ENCODE measurements at regions not wholly inside any gene's neighbourhood (a gene's known extent, or its start where the extent isn't known, plus 50 kb on each side); places are given as distances from the start of the nearest gene placed in this dataset.

DNA sequence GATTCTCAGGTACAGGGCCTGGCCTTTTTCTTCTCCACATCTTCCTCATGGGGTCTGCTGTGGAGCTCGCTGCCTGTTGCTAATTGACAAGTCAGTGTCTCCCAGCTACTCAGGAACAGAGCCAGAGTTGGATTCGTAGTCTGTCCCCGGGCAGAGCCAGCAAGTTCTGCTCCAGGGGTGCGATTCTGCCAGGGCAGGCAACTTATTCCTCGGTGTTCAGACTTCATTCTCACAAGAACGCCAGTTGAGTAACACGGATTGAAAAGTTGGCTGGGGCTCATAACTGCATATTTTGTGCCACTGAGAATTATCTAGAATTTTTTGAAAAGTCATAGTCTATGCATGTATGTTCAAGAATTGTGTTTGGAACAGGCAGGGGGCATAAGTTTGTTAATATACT is 336.7 kb upstream of the NPVF start:
- DNase-seq (ENCODE audit: low spot score) = no peak
- intact Hi-C loops (cut with DNase I) = loop anchor here (5.0 kb wide), 3 partner anchors 287 to 1522 kb away; no protein-coding TSS in a partner anchor

- intact Hi-C loops (cut with DNase I) = loop anchor here (5.0 kb wide), 3 partner anchors 286 to 1521 kb away; no protein-coding TSS in a partner anchor
- no peak for DNase-seq (ENCODE audit: low spot score)
Measured at GRCh38 chr7:25565949-25566348, 337.7 kb upstream of the NPVF start.

DNA sequence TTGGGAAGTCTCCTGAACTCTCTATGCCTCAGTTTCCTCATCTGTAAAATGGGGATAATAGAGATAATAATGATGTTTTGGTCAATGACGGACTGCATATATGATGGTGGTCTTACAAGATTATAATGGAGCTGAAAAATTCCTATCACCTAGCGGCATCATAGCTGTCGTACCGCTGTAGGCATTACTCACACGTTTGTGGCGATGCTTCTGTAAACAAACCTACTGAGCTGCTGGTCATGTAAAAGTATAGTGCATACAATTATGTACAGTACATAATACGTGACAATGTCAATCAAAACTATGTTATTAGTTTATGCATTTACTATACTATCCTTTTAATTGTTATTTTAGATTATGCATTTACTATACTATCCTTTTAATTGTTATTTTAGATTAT is 339.1 kb upstream of the NPVF start:
- intact Hi-C loops (cut with DNase I) = loop anchor here (5.0 kb wide), 3 partner anchors 285 to 1520 kb away; no protein-coding TSS in a partner anchor
- DNase-seq (ENCODE audit: low spot score) = no peak

GRCh38 chr7:25569765-25570164 is 341.5 kb upstream of the NPVF start:
- intact Hi-C loops (cut with DNase I) = loop anchor here (5.0 kb wide), 3 partner anchors 283 to 1518 kb away; no protein-coding TSS in a partner anchor
- no peak for DNase-seq (ENCODE audit: low spot score)

DNA sequence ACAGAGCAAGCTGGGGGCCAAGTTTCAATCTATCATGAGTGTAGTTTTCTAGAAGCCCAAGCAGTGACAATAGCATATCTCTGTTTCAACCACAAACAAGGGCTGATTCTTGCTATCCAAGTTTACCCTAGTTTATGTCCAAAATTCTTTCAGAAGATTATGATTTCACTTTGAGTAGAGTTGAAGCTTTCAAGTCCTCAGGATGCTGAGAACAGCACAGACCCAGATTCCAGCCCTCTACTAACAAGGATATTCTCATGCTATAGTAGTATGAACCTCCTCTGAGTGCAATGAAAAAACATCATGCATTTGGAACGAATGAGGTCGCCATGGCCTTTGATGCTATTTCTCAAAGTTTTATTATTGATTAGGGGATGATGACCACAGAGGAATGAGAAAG is 344.1 kb upstream of the NPVF start:
- intact Hi-C loops (cut with DNase I) = no loop called here
- no peak for DNase-seq (ENCODE audit: low spot score)

DNA sequence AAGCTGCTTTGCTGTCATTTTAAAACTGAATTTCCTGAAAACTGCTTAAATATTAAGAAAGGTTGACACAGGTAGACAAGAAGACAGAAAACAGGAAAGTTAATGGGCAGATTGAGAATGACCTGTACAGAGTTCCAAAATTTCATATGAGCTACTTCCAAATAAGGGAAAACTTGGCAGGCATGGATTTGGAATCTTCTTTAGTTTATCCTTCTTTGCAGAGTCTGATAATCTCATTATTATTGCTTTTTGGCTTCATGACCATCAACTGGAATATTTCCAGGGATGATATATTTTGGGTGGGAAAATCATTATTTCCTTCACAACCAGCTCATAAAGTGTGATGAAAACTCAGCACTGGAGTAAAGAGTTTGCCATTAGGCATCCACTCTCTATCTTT is 346.5 kb upstream of the NPVF start:
- intact Hi-C loops (cut with DNase I) = loop anchor here in 1 of 2 donors (5.0 kb wide), 1 partner anchor 188 kb away; no protein-coding TSS in a partner anchor

DNA sequence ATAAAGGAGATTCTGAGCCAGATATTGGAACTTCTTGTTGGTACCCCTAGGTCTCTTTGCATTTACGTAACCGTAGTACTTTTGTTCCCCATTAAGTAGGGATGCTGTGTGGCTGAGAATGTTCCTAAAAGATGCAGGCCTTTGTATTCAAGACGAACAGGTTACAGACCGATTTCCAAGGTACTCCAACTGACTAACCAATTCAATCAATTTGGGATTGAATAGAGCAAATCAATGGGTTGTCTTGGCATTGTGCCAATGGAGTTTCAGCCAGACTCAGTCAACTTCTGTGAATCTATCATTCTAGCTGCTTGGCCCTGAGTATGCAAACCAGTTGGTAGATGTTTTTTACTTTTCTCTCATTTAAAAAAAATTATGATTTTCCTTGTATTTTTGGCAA is 347.3 kb upstream of the NPVF start:
- intact Hi-C loops (cut with DNase I) = loop anchor here in 1 of 2 donors (5.0 kb wide), 1 partner anchor 188 kb away; no protein-coding TSS in a partner anchor
- no peak for DNase-seq (ENCODE audit: low spot score)

More for the DNA sequence above, 346.5 kb upstream of the NPVF start:
- DNase-seq (ENCODE audit: low spot score) = no peak

DNA sequence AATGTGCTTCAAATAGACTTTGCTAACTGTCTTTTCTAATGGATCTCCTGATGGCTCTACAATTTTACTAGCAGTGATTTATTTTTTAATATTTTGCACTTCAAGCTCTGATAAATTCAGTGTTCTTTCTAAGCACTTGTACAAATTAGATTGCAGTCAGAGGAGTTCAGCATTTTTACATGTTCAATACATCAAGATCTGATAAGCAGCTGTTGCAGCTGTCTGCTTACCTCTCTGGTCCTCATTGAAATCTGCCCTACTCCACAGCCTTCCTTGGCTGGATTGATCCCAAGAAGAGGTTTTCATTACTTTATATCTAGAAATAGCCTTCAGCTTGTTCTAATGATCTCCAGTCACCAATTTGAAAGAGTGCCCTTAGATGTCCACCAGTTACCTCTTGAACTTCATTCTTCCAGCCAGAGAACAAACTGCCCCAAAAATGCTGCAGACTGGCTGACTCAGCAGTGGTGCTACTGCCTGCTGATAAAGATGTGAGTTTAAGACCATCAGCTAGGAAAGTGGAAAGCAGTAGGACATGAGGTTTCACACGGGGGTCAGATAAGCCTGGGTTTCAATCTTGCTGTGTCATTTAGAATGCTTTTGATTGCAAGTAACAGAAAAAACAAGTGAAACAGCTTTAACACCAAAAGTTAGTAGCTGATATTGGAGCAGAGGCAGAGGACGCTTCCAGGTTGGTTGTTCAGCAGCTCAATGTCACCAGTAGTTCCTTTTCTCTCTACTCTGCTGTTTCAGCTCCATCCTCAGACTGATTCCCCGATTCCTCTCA is 350.9 kb upstream of the NPVF start:
- intact Hi-C loops (cut with DNase I) = loop anchor here in 1 of 2 donors (5.0 kb wide), 1 partner anchor 192 kb away; no protein-coding TSS in a partner anchor
- no peak for DNase-seq (ENCODE audit: low spot score)

DNA sequence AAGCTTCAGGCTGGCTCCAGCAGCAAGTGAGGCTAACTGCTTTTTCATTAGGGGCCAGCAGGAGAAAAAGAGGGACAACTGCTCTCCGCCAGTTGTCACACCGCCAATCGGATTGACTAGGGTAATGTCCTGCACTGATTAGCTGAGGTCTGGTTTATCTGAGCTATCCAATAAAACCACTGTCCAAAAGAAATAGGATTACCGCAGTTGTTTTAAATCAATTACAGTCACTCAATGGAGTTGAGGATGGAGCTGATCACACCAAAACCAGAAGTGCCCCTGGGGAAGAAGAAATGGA is 351.4 kb upstream of the NPVF start:
- intact Hi-C loops (cut with DNase I) = loop anchor here in 1 of 2 donors (5.0 kb wide), 1 partner anchor 192 kb away; no protein-coding TSS in a partner anchor
- no peak for DNase-seq (ENCODE audit: low spot score)

- DNase-seq (ENCODE audit: low spot score) = no peak
- intact Hi-C loops (cut with DNase I) = no loop called here
Measured at GRCh38 chr7:25580141-25580540, 351.9 kb upstream of the NPVF start.

GRCh38 chr7:25583621-25584020 is 355.3 kb upstream of the NPVF start:
- no peak for DNase-seq (ENCODE audit: low spot score)
- intact Hi-C loops (cut with DNase I) = no loop called here

DNA sequence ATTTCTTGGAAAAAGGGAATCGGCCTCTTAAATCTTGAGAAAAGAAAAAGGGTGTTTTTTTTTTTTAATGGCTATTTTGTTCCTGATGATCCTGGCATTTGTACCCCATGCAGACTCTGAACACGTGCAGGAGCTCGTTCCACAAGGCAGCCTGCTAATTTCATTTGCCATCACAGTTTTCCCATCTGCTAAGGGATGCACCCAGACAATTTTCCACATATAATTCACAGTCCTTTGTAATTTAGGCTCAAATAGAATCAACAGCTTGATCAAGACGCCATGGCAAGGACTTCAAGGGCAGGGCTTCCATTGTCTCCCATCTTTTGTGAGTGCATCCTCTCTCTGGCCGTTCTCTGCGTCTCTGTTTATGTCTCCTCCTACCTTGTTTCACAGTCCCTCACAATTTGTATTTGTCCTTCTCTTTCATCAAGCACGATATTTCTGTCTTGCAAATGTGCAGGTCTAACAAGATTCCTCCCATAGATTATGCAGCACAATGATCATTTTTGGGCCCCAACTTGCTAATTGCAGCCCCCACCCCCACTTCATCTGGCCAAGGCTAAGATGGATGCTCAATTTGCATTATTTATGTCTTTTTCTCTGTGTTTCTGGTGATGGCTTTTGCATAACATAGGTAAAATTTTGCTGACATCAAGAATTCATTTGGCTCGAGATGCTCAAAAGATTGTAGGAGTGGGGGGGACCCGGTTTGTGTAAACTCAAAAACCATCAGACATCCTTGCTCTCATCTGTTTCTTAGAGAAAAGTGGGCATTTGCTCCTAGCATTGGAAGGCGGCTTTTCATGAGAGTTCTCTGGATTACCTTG is 356.0 kb upstream of the NPVF start:
- intact Hi-C loops (cut with DNase I) = no loop called here
- no peak for DNase-seq (ENCODE audit: low spot score)

DNA sequence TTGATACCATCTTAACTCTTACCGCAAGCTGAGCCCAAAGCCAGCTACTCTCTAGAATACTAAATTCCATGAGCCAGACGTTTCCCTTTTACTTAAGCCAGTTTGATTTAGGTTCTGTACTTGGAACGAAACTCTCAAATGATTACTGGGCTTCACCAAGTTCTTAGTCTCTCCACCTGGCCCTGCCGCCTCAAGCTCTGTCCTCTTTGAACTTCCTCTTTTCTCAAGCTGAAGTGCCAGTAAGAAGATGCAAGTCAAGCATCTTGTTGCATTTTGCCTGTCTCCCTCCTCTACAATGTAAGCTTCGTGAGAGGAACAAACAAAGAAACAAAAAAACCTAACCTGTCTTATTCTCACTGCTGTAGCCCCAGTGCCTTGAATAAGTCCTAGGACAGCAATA is 358.2 kb upstream of the NPVF start:
- intact Hi-C loops (cut with DNase I) = no loop called here
- no peak for DNase-seq (ENCODE audit: low spot score)

GRCh38 chr7:25594122-25594521 is 365.8 kb upstream of the NPVF start:
- DNase-seq (ENCODE audit: low spot score) = no peak
- intact Hi-C loops (cut with DNase I) = no loop called here

GRCh38 chr7:25594728-25595127 is 366.4 kb upstream of the NPVF start:
- DNase-seq (ENCODE audit: low spot score) = no peak
- intact Hi-C loops (cut with DNase I) = no loop called here

DNA sequence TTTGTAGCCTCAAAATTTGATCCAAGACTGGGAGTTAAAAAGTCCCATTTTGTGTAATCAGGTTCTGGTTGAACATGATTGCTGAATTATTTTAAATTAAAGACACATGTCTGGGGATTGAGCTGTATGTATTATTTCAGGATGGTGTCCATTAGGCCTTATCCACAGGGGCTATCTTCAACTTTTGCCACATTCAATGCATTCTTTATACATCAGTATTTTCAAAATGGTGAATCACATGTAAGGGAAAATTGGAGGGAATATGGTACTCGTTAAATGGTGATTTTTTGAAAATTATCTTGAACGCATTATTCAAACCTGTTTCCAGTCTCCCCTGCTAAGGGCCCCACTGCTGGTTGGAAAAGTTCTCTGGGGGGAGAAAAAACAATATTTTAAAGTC is 367.7 kb upstream of the NPVF start:
- intact Hi-C loops (cut with DNase I) = no loop called here
- DNase-seq (ENCODE audit: low spot score) = no peak

- intact Hi-C loops (cut with DNase I) = no loop called here
- no peak for DNase-seq (ENCODE audit: low spot score)
Measured at GRCh38 chr7:25596443-25596842, 368.2 kb upstream of the NPVF start.

DNA sequence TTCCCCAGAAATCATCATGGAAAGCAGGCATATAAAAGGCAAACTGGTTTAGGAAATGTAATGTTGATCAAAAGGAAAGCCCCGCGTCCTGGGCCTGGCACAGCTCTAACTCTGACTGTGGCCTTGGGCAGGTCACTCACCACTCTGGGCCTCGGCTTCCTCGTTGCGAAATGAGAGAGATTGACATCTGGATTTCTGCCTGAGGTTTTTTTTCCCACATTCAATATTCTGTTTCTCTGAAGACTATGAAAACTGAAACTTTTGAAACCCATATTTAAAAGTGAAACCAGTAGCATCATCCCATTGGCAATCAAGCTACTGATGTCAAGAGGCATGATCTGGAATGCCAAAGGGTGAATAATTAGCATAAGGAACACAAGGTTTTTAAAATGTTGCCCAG is 369.7 kb upstream of the NPVF start:
- intact Hi-C loops (cut with DNase I) = no loop called here
- DNase-seq (ENCODE audit: low spot score) = no peak

GRCh38 chr7:25598765-25599164 is 370.5 kb upstream of the NPVF start:
- no peak for DNase-seq (ENCODE audit: low spot score)
- intact Hi-C loops (cut with DNase I) = no loop called here

- intact Hi-C loops (cut with DNase I) = no loop called here
- DNase-seq (ENCODE audit: low spot score) = no peak
Measured at GRCh38 chr7:25600262-25600920, 372.1 kb upstream of the NPVF start.
